Mesenteric fat pad (tissue), 1 donor: ENCODE measurements at regions not wholly inside any gene's neighbourhood (a gene's known extent, or its start where the extent isn't known, plus 50 kb on each side); places are given as distances from the start of the nearest gene placed in this dataset.

Experiments
- DNase-seq: peaks from one replicate; pipeline ENCODE4 v3.0.0-alpha.2; 2020; ENCODE audit warnings: low spot score
- donor health status: DM: yes; HTN: yes; CAD: no.

- no peak for DNase-seq
Measured at GRCh38 chr7:137172105-137172590, 171.4 kb downstream of the PTN start.

DNA sequence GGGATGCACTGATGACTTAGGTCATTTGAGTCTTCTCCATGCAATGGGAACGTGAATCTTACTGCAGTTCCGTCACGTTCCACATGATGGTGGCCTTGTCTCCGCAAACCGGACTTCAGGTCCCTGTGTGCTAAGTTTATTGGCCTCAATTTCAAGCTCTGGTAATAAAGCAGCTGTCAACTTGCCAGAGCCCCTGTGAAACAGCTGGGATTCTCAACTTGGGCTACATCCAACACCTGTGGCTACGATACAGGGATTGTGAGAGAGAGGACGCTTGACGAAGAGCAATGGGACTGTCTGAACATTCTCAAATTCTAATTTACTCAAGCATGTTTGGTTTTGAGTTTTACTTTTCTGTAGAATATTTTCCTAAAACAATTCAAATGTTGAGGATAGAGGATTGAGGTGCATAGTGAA, 174.2 kb downstream of the PTN start:
- DNase-seq: no peak

- no peak for DNase-seq
Measured at GRCh38 chr7:137167609-137168008, 175.9 kb downstream of the PTN start.

GRCh38 chr7:137166363-137166762, 177.2 kb downstream of the PTN start:
- DNase-seq: no peak

DNA sequence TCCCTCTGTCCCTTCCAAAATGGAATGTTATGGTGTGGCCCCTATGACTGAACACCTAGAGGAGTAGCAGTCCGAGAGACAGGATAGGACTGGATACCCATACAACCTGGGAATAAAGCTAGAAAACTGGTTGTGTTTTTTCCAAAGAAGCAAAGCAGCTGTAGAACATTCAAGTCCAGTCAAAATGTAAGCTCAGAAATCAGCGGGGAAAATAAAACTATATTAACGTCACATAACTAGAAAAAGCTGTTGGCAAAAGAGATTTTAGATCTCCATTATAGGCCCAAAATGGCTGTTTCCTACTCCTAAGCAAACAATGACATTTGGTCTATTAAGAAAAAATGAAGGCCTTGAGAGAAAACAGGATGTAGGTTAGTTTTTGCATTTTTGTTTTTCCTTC, 177.7 kb downstream of the PTN start:
- no peak for DNase-seq

GRCh38 chr7:137165241-137165640, 178.3 kb downstream of the PTN start:
- DNase-seq: no peak

GRCh38 chr7:137164251-137164650, 179.3 kb downstream of the PTN start:
- peak; percentile 86 for DNase-seq

DNA sequence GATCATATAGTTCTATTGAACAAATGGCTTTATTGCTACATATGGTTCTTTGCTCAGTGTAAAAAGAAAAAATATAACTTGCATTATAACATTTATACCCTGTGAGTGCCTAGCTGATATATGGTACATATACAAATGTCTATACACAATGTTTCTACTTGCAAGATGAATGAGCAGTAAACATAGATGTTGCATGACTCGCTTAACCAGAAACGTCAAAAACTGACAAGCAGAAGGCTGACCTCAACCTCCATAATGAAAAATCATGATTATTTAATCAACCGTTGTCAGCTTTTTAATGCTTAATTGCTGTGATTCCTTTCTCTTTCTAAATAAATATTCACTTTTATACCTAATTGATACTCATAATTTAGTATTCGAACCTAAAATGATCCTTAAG, 183.3 kb downstream of the PTN start:
- no peak for DNase-seq

DNA sequence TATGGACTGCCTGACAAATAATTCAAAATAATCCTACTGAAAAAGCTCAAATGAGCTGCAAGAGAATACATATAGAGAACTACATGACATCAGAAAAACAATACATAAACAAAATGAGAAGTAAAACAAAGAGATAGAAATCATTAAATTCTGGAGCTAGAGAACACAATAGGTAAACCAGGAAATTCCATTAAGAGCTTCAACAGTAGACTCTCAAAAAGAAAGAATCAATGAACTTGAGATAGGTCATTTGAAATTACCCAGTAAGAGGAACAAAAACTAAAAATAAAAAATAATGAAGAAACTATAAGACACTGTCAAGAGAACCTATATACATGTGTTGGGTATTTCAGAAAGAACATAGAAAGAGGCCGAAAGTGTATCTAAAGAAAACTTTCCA, 186.3 kb downstream of the PTN start:
- DNase-seq: no peak

- no peak for DNase-seq
Measured at GRCh38 chr7:137151690-137152052, 191.9 kb downstream of the PTN start.

- no peak for DNase-seq
Measured at GRCh38 chr7:137151041-137151689, 192.4 kb downstream of the PTN start.

- no peak for DNase-seq
Measured at GRCh38 chr7:137147338-137147720, 196.2 kb downstream of the PTN start.

- DNase-seq: no peak
Measured at GRCh38 chr7:137146552-137147337, 196.8 kb downstream of the PTN start.

DNA sequence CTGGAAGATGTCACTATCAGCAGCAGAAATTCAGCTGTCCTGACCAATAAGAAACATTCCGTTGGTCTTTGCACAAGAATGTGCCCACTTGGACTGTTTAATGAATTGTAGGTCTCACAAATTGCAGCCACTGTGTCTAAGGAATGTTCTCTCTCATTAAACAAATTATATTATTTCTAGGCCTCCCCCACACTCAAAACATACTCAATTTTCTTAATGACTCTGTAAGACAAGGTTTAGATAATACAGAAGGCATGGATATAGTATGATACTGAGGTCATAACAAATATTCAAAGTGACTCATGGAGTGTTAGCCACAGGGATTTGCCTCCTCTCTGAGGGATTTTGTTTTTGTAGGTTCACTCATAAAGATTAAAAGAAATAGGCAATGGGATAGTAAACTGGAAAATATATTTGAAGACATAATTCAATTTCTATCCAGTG, 197.5 kb downstream of the PTN start:
- DNase-seq: no peak

- no peak for DNase-seq
Measured at GRCh38 chr7:137142376-137142775, 201.2 kb downstream of the PTN start.

GRCh38 chr7:137135654-137136350, 207.7 kb downstream of the PTN start:
- DNase-seq: no peak

DNA sequence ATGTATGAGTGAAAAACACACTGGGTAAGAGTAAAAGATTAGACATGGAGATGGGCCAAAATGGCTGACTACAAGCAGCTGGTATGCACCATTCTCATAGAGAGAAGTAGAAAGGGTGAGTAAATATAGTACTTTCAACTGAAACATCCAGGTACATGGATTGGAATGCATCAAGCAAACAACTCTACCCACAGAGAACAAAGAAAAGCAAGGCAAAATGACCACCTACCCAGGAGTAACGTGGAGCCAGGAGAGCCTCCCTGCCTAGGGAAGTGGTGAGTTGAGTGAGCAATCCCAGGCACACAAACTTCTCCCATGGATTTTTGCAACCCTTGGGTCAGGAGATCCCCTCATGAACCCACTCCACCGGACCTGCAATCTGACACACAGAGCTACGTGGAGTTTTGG, 212.8 kb downstream of the PTN start:
- DNase-seq: no peak

GRCh38 chr7:137129025-137129424, 214.5 kb downstream of the PTN start:
- no peak for DNase-seq

- DNase-seq: no peak
Measured at GRCh38 chr7:137127806-137128205, 215.7 kb downstream of the PTN start.

GRCh38 chr7:137127058-137127457, 216.5 kb downstream of the PTN start:
- DNase-seq: no peak

- no peak for DNase-seq
Measured at GRCh38 chr7:137122145-137122544, 221.4 kb downstream of the PTN start.

- DNase-seq: no peak
Measured at GRCh38 chr7:137120690-137121089, 222.8 kb downstream of the PTN start.
